Type B pancreatic cell (in vitro differentiated cells): ENCODE measurements at regions not wholly inside any gene's neighbourhood (a gene's known extent, or its start where the extent isn't known, plus 50 kb on each side); places are given as distances from the start of the nearest gene placed in this dataset.

ENCODE experiments used
- DNase-seq: peaks from one replicate; pipeline ENCODE4 v3.0.0; 2021; ENCODE audit warnings: mixed read lengths; ENCODE audit not compliant: unreplicated experiment; ENCODE audit errors: extremely low spot score
- H3K27ac Mint-ChIP-seq: 2 replicates; pipeline ENCODE4 v1.8.0; 2021; ENCODE audit warnings: mild to moderate bottlenecking, mixed read lengths
- H3K27me3 Mint-ChIP-seq: 2 replicates; pipeline ENCODE4 v1.8.0; 2021; ENCODE audit warnings: mixed read lengths
- H3K36me3 Mint-ChIP-seq: 2 replicates; pipeline ENCODE4 v1.8.0; 2021; ENCODE audit warnings: mixed read lengths
- H3K4me1 Mint-ChIP-seq: one replicate; pipeline ENCODE4 v1.8.0; 2021; ENCODE audit warnings: mixed read lengths; ENCODE audit not compliant: unreplicated experiment
- H3K4me3 Mint-ChIP-seq: 2 replicates; pipeline ENCODE4 v1.8.0; 2021; ENCODE audit warnings: mild to moderate bottlenecking, mixed read lengths
- H3K9me3 Mint-ChIP-seq: 2 replicates; pipeline ENCODE4 v1.8.0; 2021; ENCODE audit warnings: mixed read lengths
- CTCF ChIP-seq: fragments of 200-600 bp; sonication (generic); conservative IDR thresholded peaks from 2 replicates; pipeline ENCODE4 v1.5.0; 2021; ENCODE audit warnings: antibody characterized with exemption, mild to moderate bottlenecking

- Mint-ChIP-seq H3K9me3 (peaks cover 25% of the 10 kb centered on the region), H3K4me1 (peaks cover 11% of the 10 kb centered on the region), H3K4me3 (no peak overlapping the region), H3K27ac (no peak overlapping the region), H3K36me3 (peaks cover 10% of the 10 kb centered on the region), H3K27me3 (peaks cover 33% of the 10 kb centered on the region)
- no peak for DNase-seq
- no peak for TF ChIP-seq CTCF
Measured at GRCh38 chr7:17462131-17462631, 163.7 kb downstream of the AHR start.

GRCh38 chr7:17463511-17464085, 165.1 kb downstream of the AHR start:
- no peak for DNase-seq
- no peak overlapping the region for H3K27ac Mint-ChIP-seq
- H3K36me3 Mint-ChIP-seq, result peaks cover 4% of the 10 kb centered on the region
- H3K4me1 Mint-ChIP-seq, result peaks cover 11% of the 10 kb centered on the region
- H3K4me3 Mint-ChIP-seq, result no peak overlapping the region
- peaks cover 34% of the 10 kb centered on the region for H3K27me3 Mint-ChIP-seq
- H3K9me3 Mint-ChIP-seq, result peaks cover 17% of the 10 kb centered on the region
- no peak for TF ChIP-seq CTCF

GRCh38 chr7:17466216-17466615, 167.8 kb downstream of the AHR start:
- DNase-seq, result no peak
- Mint-ChIP-seq H3K36me3 (peaks cover 4% of the 10 kb centered on the region), H3K27me3 (peaks cover 39% of the 10 kb centered on the region), H3K9me3 (peaks cover 14% of the 10 kb centered on the region), H3K4me1 (peaks cover 11% of the 10 kb centered on the region), H3K27ac (no peak overlapping the region), H3K4me3 (no peak overlapping the region)
- TF ChIP-seq CTCF, result no peak

- H3K27me3 Mint-ChIP-seq, result peaks cover 39% of the 10 kb centered on the region
- H3K27ac Mint-ChIP-seq, result no peak overlapping the region
- peaks cover 6% of the 10 kb centered on the region for H3K9me3 Mint-ChIP-seq
- peaks cover 6% of the 10 kb centered on the region for H3K4me1 Mint-ChIP-seq
- DNase-seq, result no peak
- TF ChIP-seq CTCF, result no peak
- peaks cover 4% of the 10 kb centered on the region for H3K36me3 Mint-ChIP-seq
- H3K4me3 Mint-ChIP-seq, result no peak overlapping the region
Measured at GRCh38 chr7:17467386-17467945, 169.0 kb downstream of the AHR start.

GRCh38 chr7:17471325-17471724, 172.9 kb downstream of the AHR start:
- H3K36me3 Mint-ChIP-seq, result peaks cover 4% of the 10 kb centered on the region
- peaks cover 30% of the 10 kb centered on the region for H3K27me3 Mint-ChIP-seq
- DNase-seq, result no peak
- no peak overlapping the region for H3K4me3 Mint-ChIP-seq
- no peak overlapping the region for H3K27ac Mint-ChIP-seq
- H3K4me1 Mint-ChIP-seq, result no peaks in the 10 kb centered on the region
- no peak for TF ChIP-seq CTCF
- peaks cover 9% of the 10 kb centered on the region for H3K9me3 Mint-ChIP-seq
